HCT116 (cell line): ENCODE measurements at regions not wholly inside any gene's neighbourhood (a gene's known extent, or its start where the extent isn't known, plus 50 kb on each side); places are given as distances from the start of the nearest gene placed in this dataset.

Experiments used
- ATAC-seq: fragments of 200-7000 bp; cut with Tn5 transposase; 2 replicates; pipeline ENCODE4 v1.9.1; 2020; ENCODE audit warnings: mild to moderate bottlenecking, moderate library complexity
- BruUV-seq: library from RNA; stranded (reverse); fragments of 400-500 nt; replicated peaks from 2 replicates; lab custom pipeline; 2021; lab: Mats Ljungman, UMichigan
- CTCF ChIA-PET: fragments of 300-600 bp; sonication (Branson Sonifier 250); formaldehyde crosslinking; loops from one replicate; lab custom pipeline; 2021; ENCODE audit warnings: antibody characterized with exemption; lab: Charles Lee
- POLR2A ChIA-PET: fragments of 300-600, 350-600 bp; sonication (Branson Sonifier 250); formaldehyde crosslinking; loops from one replicate; lab custom pipeline; 2021; ENCODE audit warnings: antibody characterized with exemption; lab: Charles Lee
- RAD21 ChIA-PET, 2 experiments: fragments of 300-600 bp; sonication (Branson Sonifier 250); formaldehyde crosslinking; loops; one replicate each; lab custom pipeline; 2023; ENCODE audit warnings: low total read pairs in 2 of 2; ENCODE audit not compliant: uncharacterized antibody in 2 of 2, unreplicated experiment in 2 of 2, low non-redundant PET in 1 of 2; lab: Charles Lee
- DNase-seq: peaks from one replicate; pipeline ENCODE4 v3.0.0-alpha.2; 2010; ENCODE audit warnings: low read depth, low spot score
- H2AFZ ChIP-seq: fragments of 200-600 bp; shearing (Covaris generic), sonication (generic); 2 replicates; pipeline ENCODE4 v1.6.1; 2017; ENCODE audit warnings: low read depth, mixed run types, mixed read lengths, antibody characterized with exemption, low read length; ENCODE audit not compliant: poor library complexity, severe bottlenecking
- H3K27ac ChIP-seq: 2 replicates; pipeline ENCODE4 v1.5.1; 2012; ENCODE audit warnings: low read depth, low read length
- H3K27me3 ChIP-seq: fragments of 200-600 bp; sonication (generic); 2 replicates; pipeline ENCODE4 v1.6.1; 2016; ENCODE audit warnings: mixed run types, low read length, mixed read lengths; ENCODE audit not compliant: insufficient read depth
- H3K36me3 ChIP-seq, 2 experiments: fragments of 200-500 bp in 1 of 2; fragments of 200-600 bp in 1 of 2; sonication (Bioruptor generic) in 1 of 2; sonication (generic) in 1 of 2; 2 replicates each; pipeline versions ENCODE4 v1.5.1 to v1.6.1; 2014 to 2016; ENCODE audit warnings: low read length in 2 of 2, inconsistent platforms in 1 of 2, mixed read lengths in 1 of 2, mixed run types in 1 of 2; ENCODE audit not compliant: insufficient read depth in 2 of 2, control insufficient read depth in 1 of 2
- H3K4me1 ChIP-seq, 2 experiments: fragments of 200-600 bp in 1 of 2; sonication (generic) in 1 of 2; 2 replicates each; pipeline versions ENCODE4 v1.5.1 to v1.6.1; 2012 to 2017; ENCODE audit warnings: low read length in 2 of 2, inconsistent platforms in 1 of 2, mild to moderate bottlenecking in 1 of 2, mixed read lengths in 1 of 2, mixed run types in 1 of 2, moderate library complexity in 1 of 2; ENCODE audit not compliant: insufficient read depth in 2 of 2, control insufficient read depth in 1 of 2
- H3K4me2 ChIP-seq: fragments of 200-600 bp; sonication (generic); 2 replicates; pipeline ENCODE4 v1.6.1; 2017; ENCODE audit warnings: mixed run types, low read length, mixed read lengths
- H3K4me3 ChIP-seq, 2 experiments: fragments of 200-600 bp in 1 of 2; sonication (generic) in 1 of 2; replicated peaks in 1 of 2; 2 replicates each; pipeline ENCODE4 v1.5.1; 2011 to 2016; ENCODE audit warnings: low read length in 2 of 2, control low read depth in 1 of 2, low read depth in 1 of 2, mild to moderate bottlenecking in 1 of 2, mixed read lengths in 1 of 2, mixed run types in 1 of 2
- H3K79me2 ChIP-seq: fragments of 200-600 bp; sonication (generic); 2 replicates; pipeline ENCODE4 v1.6.1; 2017; ENCODE audit warnings: mild to moderate bottlenecking, mixed run types, low read length, moderate library complexity, mixed read lengths; ENCODE audit not compliant: insufficient read depth
- H3K9ac ChIP-seq: fragments of 200-600 bp; sonication (generic); 2 replicates; pipeline ENCODE4 v1.6.1; 2016; ENCODE audit warnings: low read length, mixed read lengths
- H3K9me2 ChIP-seq: fragments of 200-600 bp; sonication (generic), shearing (Covaris generic); 2 replicates; pipeline ENCODE4 v1.6.1; 2017; ENCODE audit warnings: mixed run types, mild to moderate bottlenecking, moderate library complexity; ENCODE audit not compliant: insufficient read depth
- H3K9me3 ChIP-seq, 2 experiments: fragments of 200-500 bp in 1 of 2; fragments of 200-600 bp in 1 of 2; sonication (Bioruptor generic) in 1 of 2; sonication (generic) in 1 of 2; 2 replicates each; pipeline ENCODE4 v1.6.1; 2014 to 2017; ENCODE audit warnings: low read length in 2 of 2, mixed read lengths in 2 of 2, inconsistent platforms in 1 of 2, low read depth in 1 of 2, mild to moderate bottlenecking in 1 of 2, mixed run types in 1 of 2, moderate library complexity in 1 of 2; ENCODE audit not compliant: control insufficient read depth in 1 of 2, insufficient read depth in 1 of 2
- H4K20me1 ChIP-seq: fragments of 200-600 bp; sonication (generic), shearing (Covaris generic); 2 replicates; pipeline ENCODE4 v1.6.1; 2017; ENCODE audit warnings: mixed run types, mild to moderate bottlenecking, moderate library complexity; ENCODE audit not compliant: insufficient read depth
- CTCF ChIP-seq, 3 experiments: fragments of 200-600 bp in 1 of 3; sonication (generic) in 1 of 3; IDR thresholded peaks in 2 of 3; conservative IDR thresholded peaks in 1 of 3; 2 replicates each; pipeline ENCODE4 v1.5.1; 2012 to 2017; ENCODE audit warnings: low read depth in 2 of 3, low read length in 2 of 3, antibody characterized with exemption in 1 of 3, borderline replicate concordance in 1 of 3, control low read depth in 1 of 3, mild to moderate bottlenecking in 1 of 3, mixed read lengths in 1 of 3, mixed run types in 1 of 3, moderate library complexity in 1 of 3; ENCODE audit not compliant: insufficient read depth in 1 of 3
- EGR1 ChIP-seq: IDR thresholded peaks from 2 replicates; pipeline ENCODE4 v1.6.1; 2012; ENCODE audit warnings: low read depth
- EZH2 ChIP-seq: fragments of 200-600 bp; sonication (generic); IDR thresholded peaks from 2 replicates; pipeline ENCODE4 v1.6.1; 2017; ENCODE audit warnings: antibody characterized with exemption, mixed run types
- EZH2phosphoT487 ChIP-seq: fragments of 200-600 bp; IDR thresholded peaks from 2 replicates; pipeline ENCODE4 v1.6.1; 2018; ENCODE audit warnings: antibody characterized with exemption, borderline replicate concordance
- FOSL1 ChIP-seq: IDR thresholded peaks from 2 replicates; pipeline ENCODE4 v1.6.1; 2012; ENCODE audit warnings: low read depth
- MAX ChIP-seq: IDR thresholded peaks from 2 replicates; pipeline ENCODE4 v1.6.1; 2012
- POLR2A ChIP-seq: IDR thresholded peaks from 2 replicates; pipeline ENCODE4 v1.7.0; 2011; ENCODE audit warnings: borderline replicate concordance; ENCODE audit not compliant: insufficient read depth, insufficient read length; ENCODE audit errors: extremely low read depth
- RAD21 ChIP-seq: IDR thresholded peaks from 2 replicates; pipeline ENCODE4 v1.6.1; 2012; ENCODE audit warnings: low read depth, mild to moderate bottlenecking
- SP1 ChIP-seq: IDR thresholded peaks from 2 replicates; pipeline ENCODE4 v1.6.1; 2012; ENCODE audit warnings: low read depth
- SRF ChIP-seq: IDR thresholded peaks from 2 replicates; pipeline ENCODE4 v1.6.1; 2012; ENCODE audit warnings: low read depth
- TCF7L2 ChIP-seq: IDR thresholded peaks from 2 replicates; pipeline ENCODE4 v1.7.0; 2011; ENCODE audit warnings: borderline replicate concordance, inconsistent platforms; ENCODE audit not compliant: insufficient read depth, insufficient read length; ENCODE audit errors: extremely low read depth
- YY1 ChIP-seq: IDR thresholded peaks from 2 replicates; pipeline ENCODE4 v1.6.1; 2011; ENCODE audit warnings: low read length, low read depth, moderate library complexity, mild to moderate bottlenecking; ENCODE audit not compliant: insufficient replicate concordance; ENCODE audit errors: extremely low read depth
- ZNF274 ChIP-seq: fragments of 200-500 bp; sonication (Bioruptor generic); IDR thresholded peaks from 2 replicates; pipeline ENCODE4 v1.6.1; 2014; ENCODE audit warnings: mild to moderate bottlenecking, low read depth, low read length, inconsistent platforms
- intact Hi-C: fragments of 100-400 bp; cut with micrococcal nuclease; formaldehyde crosslinking; loops from 2 replicates; pipeline ENCODE4 v1.10.0; 2022
- TF ChIP-seq, protein P1 (sequence below): IDR thresholded peaks from 2 replicates; pipeline ENCODE4 v1.6.1; 2012

GRCh38 chr15:95860406-95860805 lies 470.1 kb upstream of the NR2F2 start:
- no peaks in the 10 kb centered on the region for H3K9me2 ChIP-seq
- no peak overlapping the region for H2AFZ ChIP-seq
- no peak overlapping the region for H3K27ac ChIP-seq
- H3K9me3 ChIP-seq, result no peaks in the 10 kb centered on the region
- CTCF ChIA-PET, result no interaction called here
- no peak overlapping the region for H3K9ac ChIP-seq
- H4K20me1 ChIP-seq, result no peaks in the 10 kb centered on the region
- no peaks in the 10 kb centered on the region for H3K36me3 ChIP-seq
- TF ChIP-seq RAD21 (no peak), EGR1 (no peak), FOSL1 (no peak), EZH2phosphoT487 (no peak), YY1 (no peak), SP1 (no peak), ZNF274 (no peak), CTCF (IDR thresholded peaks at IDR 0.05 in 2 of 3, conservative IDR thresholded peaks at IDR 0.05 in 1 of 3; ENCODE audit: borderline replicate concordance in 1 of 3, insufficient read depth in 1 of 3, low read depth in 2 of 3, low read length in 2 of 3) (no peak), EZH2 (no peak), MAX (no peak), TCF7L2 (no peak), SRF (no peak), POLR2A (no peak)
- TF ChIP-seq, protein P1, sequence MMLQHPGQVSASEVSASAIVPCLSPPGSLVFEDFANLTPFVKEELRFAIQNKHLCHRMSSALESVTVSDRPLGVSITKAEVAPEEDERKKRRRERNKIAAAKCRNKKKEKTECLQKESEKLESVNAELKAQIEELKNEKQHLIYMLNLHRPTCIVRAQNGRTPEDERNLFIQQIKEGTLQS, result no peak
- RAD21 ChIA-PET, result no interaction called here
- no peaks in the 10 kb centered on the region for H3K4me1 ChIP-seq
- intact Hi-C loops, result no loop called here
- DNase-seq (no peak), ATAC-seq (no peak)
- no peak overlapping the region for H3K4me3 ChIP-seq
- POLR2A ChIA-PET, result no interaction called here
- H3K4me2 ChIP-seq, result no peak overlapping the region
- BruUV-seq, result no TSS peak
- H3K79me2 ChIP-seq, result no peaks in the 10 kb centered on the region
- no peaks in the 10 kb centered on the region for H3K27me3 ChIP-seq
